ENCODE measurements at regions not wholly inside any gene's neighbourhood (a gene's known extent, or its start where the extent isn't known, plus 50 kb on each side); places are given as distances from the start of the nearest gene placed in this dataset.

GRCh38 chr4:138521809-138522208 is 279.7 kb upstream of the SLC7A11 start:
- Mint-ChIP-seq H3K27me3 (no peaks in the 10 kb centered on the region), H3K36me3 (ENCODE audit: low read depth) (no peaks in the 10 kb centered on the region), H3K27ac (no peak overlapping the region), H3K4me3 (no peak overlapping the region), H3K4me1 (no peaks in the 10 kb centered on the region)
- no peaks in the 10 kb centered on the region for H3K9me3 ChIP-seq (ENCODE audit: control insufficient read depth, low read length, poor library complexity, severe bottlenecking)
- no peak for DNase-seq
- ATAC-seq, result no peak

DNA sequence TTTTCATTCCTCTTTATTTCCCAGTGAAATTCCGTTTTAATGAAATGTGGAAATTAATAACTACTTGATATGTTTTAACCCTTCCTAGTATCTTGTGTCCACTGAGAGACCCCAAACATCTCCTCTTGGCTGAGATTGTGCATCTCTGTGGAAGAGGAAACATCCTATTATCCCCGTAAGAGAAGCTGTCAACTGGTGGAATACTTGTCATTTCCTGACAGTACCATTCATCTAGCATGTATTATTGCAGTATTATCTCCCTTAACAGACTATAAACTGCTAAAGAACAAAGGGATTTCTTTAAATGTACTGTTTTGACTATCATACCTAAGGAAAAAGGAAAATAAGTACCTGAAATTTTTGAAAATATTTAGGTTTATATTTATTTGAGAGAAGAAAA is 277.3 kb upstream of the SLC7A11 start:
- H3K4me1 Mint-ChIP-seq, result no peaks in the 10 kb centered on the region

GRCh38 chr4:138513535-138513934 is 271.4 kb upstream of the SLC7A11 start:
- H3K4me1 Mint-ChIP-seq, result no peaks in the 10 kb centered on the region
- H3K27ac Mint-ChIP-seq, result no peak overlapping the region
- DNase-seq (no peak), ATAC-seq (no peak)
- H3K36me3 Mint-ChIP-seq (ENCODE audit: low read depth), result no peaks in the 10 kb centered on the region
- H3K9me3 ChIP-seq (ENCODE audit: control insufficient read depth, low read length, poor library complexity, severe bottlenecking), result no peaks in the 10 kb centered on the region
- no peak overlapping the region for H3K4me3 Mint-ChIP-seq
- H3K27me3 Mint-ChIP-seq, result no peaks in the 10 kb centered on the region

More for the DNA sequence above, 277.3 kb upstream of the SLC7A11 start:
- no peaks in the 10 kb centered on the region for H3K9me3 ChIP-seq (ENCODE audit: control insufficient read depth, low read length, poor library complexity, severe bottlenecking)
- no peak for ATAC-seq
- Mint-ChIP-seq H3K27ac (no peak overlapping the region), H3K36me3 (ENCODE audit: low read depth) (no peaks in the 10 kb centered on the region), H3K27me3 (no peaks in the 10 kb centered on the region), H3K4me3 (no peak overlapping the region)
- no peak for DNase-seq

- no peak overlapping the region for H3K4me3 Mint-ChIP-seq
- H3K4me1 Mint-ChIP-seq, result no peaks in the 10 kb centered on the region
- no peaks in the 10 kb centered on the region for H3K9me3 ChIP-seq (ENCODE audit: control insufficient read depth, low read length, poor library complexity, severe bottlenecking)
- no peaks in the 10 kb centered on the region for H3K27me3 Mint-ChIP-seq
- ATAC-seq, result no peak
- H3K27ac Mint-ChIP-seq, result no peak overlapping the region
- no peak for DNase-seq
- no peaks in the 10 kb centered on the region for H3K36me3 Mint-ChIP-seq (ENCODE audit: low read depth)
These were observed 270.6 kb upstream of the SLC7A11 start for GRCh38 chr4:138512756-138513155.

DNA sequence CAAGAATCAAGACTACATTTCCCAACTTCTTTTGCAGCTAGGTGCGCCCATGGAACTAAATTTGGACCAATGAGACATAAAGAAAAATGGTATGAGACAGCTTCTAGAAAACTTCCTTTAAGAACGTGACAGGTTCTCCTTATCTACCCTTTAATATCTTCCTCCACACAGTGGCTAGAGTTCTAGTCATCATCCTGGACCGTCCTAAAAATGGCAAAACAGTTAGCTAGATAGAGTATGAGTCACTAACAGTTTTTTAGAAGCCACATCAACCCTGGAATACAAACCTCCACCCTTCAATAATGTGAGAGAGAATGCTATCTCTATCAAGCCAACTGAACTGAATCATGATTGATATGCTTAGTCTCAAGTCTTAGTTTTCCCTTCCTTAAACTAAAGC is 267.9 kb upstream of the SLC7A11 start:
- Mint-ChIP-seq H3K4me1 (no peaks in the 10 kb centered on the region), H3K27me3 (no peaks in the 10 kb centered on the region), H3K36me3 (ENCODE audit: low read depth) (no peaks in the 10 kb centered on the region), H3K27ac (no peak overlapping the region), H3K4me3 (no peak overlapping the region)
- ATAC-seq, result no peak
- H3K9me3 ChIP-seq (ENCODE audit: control insufficient read depth, low read length, poor library complexity, severe bottlenecking), result no peaks in the 10 kb centered on the region
- no peak for DNase-seq

DNA sequence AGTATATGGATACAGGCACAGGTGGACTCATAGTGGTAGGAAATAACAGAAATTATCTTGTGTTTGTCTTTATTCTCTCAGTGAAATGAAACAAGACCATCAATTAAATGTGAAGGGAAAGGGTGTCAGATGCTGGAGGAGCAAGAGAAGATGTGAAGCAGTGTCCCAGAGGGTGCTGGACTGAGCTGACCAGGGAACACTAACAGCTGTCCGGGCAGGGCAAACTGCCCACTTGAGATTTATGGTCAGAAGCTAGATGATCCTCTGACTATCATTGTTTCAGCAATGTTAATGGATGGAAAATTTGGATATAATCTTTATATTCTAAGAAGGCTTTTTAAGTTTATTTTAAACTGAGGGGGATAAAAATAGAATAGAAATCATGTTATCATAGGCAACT is 267.2 kb upstream of the SLC7A11 start:
- Mint-ChIP-seq H3K4me3 (no peak overlapping the region), H3K27ac (no peak overlapping the region), H3K36me3 (ENCODE audit: low read depth) (no peaks in the 10 kb centered on the region), H3K27me3 (no peaks in the 10 kb centered on the region), H3K4me1 (no peaks in the 10 kb centered on the region)
- ATAC-seq (no peak), DNase-seq (no peak)
- no peaks in the 10 kb centered on the region for H3K9me3 ChIP-seq (ENCODE audit: control insufficient read depth, low read length, poor library complexity, severe bottlenecking)

DNA sequence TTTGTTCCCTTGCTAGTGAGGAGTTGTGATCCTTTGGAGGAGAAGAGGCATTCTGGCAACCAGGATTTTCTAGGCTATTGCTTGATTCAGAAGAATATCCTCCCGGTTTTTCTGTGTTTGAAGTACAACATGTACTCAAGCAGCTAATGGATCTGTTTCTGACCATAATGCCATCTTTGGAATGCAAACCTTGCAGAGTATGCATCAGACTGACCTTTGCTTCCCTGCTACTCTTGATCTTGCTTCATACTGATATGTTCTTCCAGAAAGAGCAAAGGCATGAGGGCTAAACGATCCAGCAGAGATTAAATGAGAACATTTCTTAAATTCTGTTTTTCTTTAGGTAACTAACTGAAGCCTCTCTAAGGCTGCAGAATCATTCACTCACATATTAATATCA is 265.4 kb upstream of the SLC7A11 start:
- Mint-ChIP-seq H3K4me3 (no peak overlapping the region), H3K4me1 (no peaks in the 10 kb centered on the region), H3K27me3 (no peaks in the 10 kb centered on the region), H3K27ac (no peak overlapping the region), H3K36me3 (ENCODE audit: low read depth) (no peaks in the 10 kb centered on the region)
- no peaks in the 10 kb centered on the region for H3K9me3 ChIP-seq (ENCODE audit: control insufficient read depth, low read length, poor library complexity, severe bottlenecking)
- ATAC-seq (no peak), DNase-seq (no peak)

DNA sequence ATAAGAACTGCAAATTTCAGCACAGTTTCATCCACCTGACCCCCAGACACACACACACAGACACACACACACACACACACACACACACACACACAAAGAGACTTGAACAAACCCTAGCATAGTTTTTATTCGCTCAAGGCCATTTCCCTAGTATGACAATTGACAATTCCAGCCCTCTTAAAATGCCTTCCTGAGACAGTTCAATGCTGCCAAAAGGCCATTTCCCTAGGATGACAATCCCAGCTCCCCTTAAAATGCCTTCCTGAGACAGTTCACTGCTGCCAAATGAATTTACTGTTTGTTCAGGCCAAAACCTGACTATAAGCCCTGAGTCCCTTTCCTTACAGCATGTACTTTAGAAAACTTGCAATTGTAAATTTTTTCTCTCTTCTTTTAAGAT is 259.5 kb upstream of the SLC7A11 start:
- no peak overlapping the region for H3K27ac Mint-ChIP-seq
- no peak for ATAC-seq
- no peaks in the 10 kb centered on the region for H3K9me3 ChIP-seq (ENCODE audit: control insufficient read depth, low read length, poor library complexity, severe bottlenecking)
- H3K4me1 Mint-ChIP-seq, result no peaks in the 10 kb centered on the region
- no peak for DNase-seq
- H3K27me3 Mint-ChIP-seq, result no peaks in the 10 kb centered on the region
- no peaks in the 10 kb centered on the region for H3K36me3 Mint-ChIP-seq (ENCODE audit: low read depth)
- H3K4me3 Mint-ChIP-seq, result no peak overlapping the region

DNA sequence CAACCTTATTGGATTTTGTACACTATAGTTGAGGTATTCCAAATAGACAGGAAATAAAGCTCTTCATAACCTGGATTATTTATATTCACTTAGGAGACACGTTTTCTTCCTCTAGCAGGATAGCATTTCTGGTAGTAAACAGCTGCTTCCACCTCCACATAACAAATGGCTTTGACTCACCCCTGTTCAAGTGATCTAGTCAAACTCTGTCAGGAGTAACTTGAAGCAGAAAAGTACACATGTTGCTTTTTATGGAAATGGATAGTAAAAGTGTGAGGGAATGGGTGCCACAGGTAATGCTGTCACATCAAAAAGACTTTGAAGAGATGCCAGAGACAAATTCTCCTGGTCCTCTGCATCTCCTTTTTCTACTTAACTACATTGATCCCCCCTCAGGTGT is 258.7 kb upstream of the SLC7A11 start:
- no peak overlapping the region for H3K27ac Mint-ChIP-seq
- no peaks in the 10 kb centered on the region for H3K36me3 Mint-ChIP-seq (ENCODE audit: low read depth)
- no peak overlapping the region for H3K4me3 Mint-ChIP-seq
- no peaks in the 10 kb centered on the region for H3K9me3 ChIP-seq (ENCODE audit: control insufficient read depth, low read length, poor library complexity, severe bottlenecking)
- no peaks in the 10 kb centered on the region for H3K27me3 Mint-ChIP-seq
- ATAC-seq (no peak), DNase-seq (no peak)
- H3K4me1 Mint-ChIP-seq, result no peaks in the 10 kb centered on the region

DNA sequence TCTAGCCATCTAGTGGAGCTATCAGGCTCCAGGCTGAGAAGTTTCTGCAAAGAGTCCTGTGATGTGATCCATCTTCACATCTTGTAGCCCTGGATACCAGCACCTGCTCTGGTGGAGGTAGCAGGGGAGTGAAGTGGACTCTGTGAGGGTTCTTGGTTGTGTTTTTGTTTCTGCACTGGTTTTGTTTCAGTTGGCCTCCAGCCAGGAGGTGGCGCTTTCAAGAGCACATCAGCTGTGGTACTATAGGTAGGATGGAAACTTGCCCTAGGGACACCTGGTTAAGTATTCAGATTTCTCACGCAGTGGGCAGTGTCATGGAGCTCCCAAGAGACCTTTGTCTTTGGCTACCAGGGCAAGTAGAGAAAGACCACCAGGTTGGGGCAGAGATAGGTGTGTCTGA is 257.5 kb upstream of the SLC7A11 start:
- no peak for ATAC-seq

DNA sequence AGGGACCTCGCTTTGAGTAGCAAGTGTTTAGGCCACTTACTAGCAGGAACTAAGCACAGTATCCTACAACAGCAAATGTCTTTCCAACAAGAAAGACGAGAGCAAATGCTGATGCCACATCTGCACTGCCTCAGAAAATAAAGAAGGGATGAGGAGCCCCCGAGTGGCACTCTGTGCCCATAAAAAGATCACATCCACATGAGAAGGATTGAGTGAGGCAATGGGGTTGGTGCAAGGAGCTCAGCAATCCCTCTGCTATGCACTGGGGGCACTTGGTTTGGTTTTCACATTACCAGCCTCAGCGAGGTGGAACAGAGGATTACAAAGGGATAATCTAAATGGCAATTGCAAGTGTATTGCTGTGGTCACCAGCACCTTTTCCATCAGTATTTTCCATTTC is 252.8 kb upstream of the SLC7A11 start:
- no peak overlapping the region for H3K4me3 Mint-ChIP-seq
- ATAC-seq (no peak), DNase-seq (no peak)
- H3K27me3 Mint-ChIP-seq, result no peaks in the 10 kb centered on the region
- no peak overlapping the region for H3K27ac Mint-ChIP-seq
- no peaks in the 10 kb centered on the region for H3K9me3 ChIP-seq (ENCODE audit: control insufficient read depth, low read length, poor library complexity, severe bottlenecking)
- H3K36me3 Mint-ChIP-seq (ENCODE audit: low read depth), result no peaks in the 10 kb centered on the region
- H3K4me1 Mint-ChIP-seq, result no peaks in the 10 kb centered on the region

More for the DNA sequence above, 257.5 kb upstream of the SLC7A11 start:
- H3K36me3 Mint-ChIP-seq (ENCODE audit: low read depth), result no peaks in the 10 kb centered on the region
- no peaks in the 10 kb centered on the region for H3K9me3 ChIP-seq (ENCODE audit: control insufficient read depth, low read length, poor library complexity, severe bottlenecking)
- no peak for DNase-seq
- no peak overlapping the region for H3K4me3 Mint-ChIP-seq
- H3K27ac Mint-ChIP-seq, result no peak overlapping the region
- no peaks in the 10 kb centered on the region for H3K4me1 Mint-ChIP-seq
- no peaks in the 10 kb centered on the region for H3K27me3 Mint-ChIP-seq

- Mint-ChIP-seq H3K27ac (no peak overlapping the region), H3K36me3 (ENCODE audit: low read depth) (no peaks in the 10 kb centered on the region), H3K4me1 (no peaks in the 10 kb centered on the region), H3K4me3 (no peak overlapping the region), H3K27me3 (no peaks in the 10 kb centered on the region)
- H3K9me3 ChIP-seq (ENCODE audit: control insufficient read depth, low read length, poor library complexity, severe bottlenecking), result no peaks in the 10 kb centered on the region
- DNase-seq, result no peak
- no peak for ATAC-seq
These were observed 252.0 kb upstream of the SLC7A11 start for GRCh38 chr4:138494116-138494515.

DNA sequence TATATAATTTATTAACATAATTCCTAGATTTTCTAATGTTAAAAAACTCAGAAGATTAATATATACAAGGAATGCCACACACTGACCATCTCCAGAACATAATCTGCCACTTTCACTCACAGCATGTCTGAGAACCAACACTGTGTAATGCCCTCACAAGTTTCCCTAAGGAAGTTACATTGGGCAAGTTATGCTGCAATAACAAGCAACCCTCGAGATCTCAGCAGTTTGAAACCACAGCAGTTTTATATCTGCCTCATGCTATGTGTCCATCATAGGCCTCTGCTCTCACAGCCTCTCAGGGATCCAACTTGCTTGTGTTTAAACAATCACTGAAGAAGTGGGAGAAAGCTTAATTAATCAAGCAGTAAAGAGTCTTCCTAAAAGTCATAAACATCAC is 250.0 kb upstream of the SLC7A11 start:
- DNase-seq, result no peak
- ATAC-seq, result no peak
- no peaks in the 10 kb centered on the region for H3K36me3 Mint-ChIP-seq (ENCODE audit: low read depth)
- H3K4me3 Mint-ChIP-seq, result no peak overlapping the region
- no peak overlapping the region for H3K27ac Mint-ChIP-seq
- no peaks in the 10 kb centered on the region for H3K27me3 Mint-ChIP-seq
- H3K9me3 ChIP-seq (ENCODE audit: control insufficient read depth, low read length, poor library complexity, severe bottlenecking), result no peaks in the 10 kb centered on the region
- H3K4me1 Mint-ChIP-seq, result no peaks in the 10 kb centered on the region

GRCh38 chr4:138488533-138488932 is 246.4 kb upstream of the SLC7A11 start:
- Mint-ChIP-seq H3K4me1 (no peaks in the 10 kb centered on the region), H3K27me3 (no peaks in the 10 kb centered on the region), H3K27ac (no peak overlapping the region), H3K4me3 (no peak overlapping the region), H3K36me3 (ENCODE audit: low read depth) (no peaks in the 10 kb centered on the region)
- no peak for DNase-seq
- no peaks in the 10 kb centered on the region for H3K9me3 ChIP-seq (ENCODE audit: control insufficient read depth, low read length, poor library complexity, severe bottlenecking)
- ATAC-seq, result no peak

GRCh38 chr4:138487670-138488069 is 245.5 kb upstream of the SLC7A11 start:
- DNase-seq (no peak), ATAC-seq (no peak)
- H3K9me3 ChIP-seq (ENCODE audit: control insufficient read depth, low read length, poor library complexity, severe bottlenecking), result no peaks in the 10 kb centered on the region
- H3K27me3 Mint-ChIP-seq, result no peaks in the 10 kb centered on the region
- H3K27ac Mint-ChIP-seq, result no peak overlapping the region
- no peak overlapping the region for H3K4me3 Mint-ChIP-seq
- no peaks in the 10 kb centered on the region for H3K36me3 Mint-ChIP-seq (ENCODE audit: low read depth)
- H3K4me1 Mint-ChIP-seq, result no peaks in the 10 kb centered on the region
